HG03571 (cell line): ENCODE measurements at regions not wholly inside any gene's neighbourhood (a gene's known extent, or its start where the extent isn't known, plus 50 kb on each side); places are given as distances from the start of the nearest gene placed in this dataset.

ENCODE experiments used
- ATAC-seq: cut with Tn5 transposase; IDR thresholded peaks from one replicate; pipeline ENCODE4 v1.9.1; 2021; ENCODE audit not compliant: unreplicated experiment

- ATAC-seq: no peak
Measured at GRCh38 chr5:165665735-165666400, 2160.4 kb downstream of the MAT2B start.

DNA sequence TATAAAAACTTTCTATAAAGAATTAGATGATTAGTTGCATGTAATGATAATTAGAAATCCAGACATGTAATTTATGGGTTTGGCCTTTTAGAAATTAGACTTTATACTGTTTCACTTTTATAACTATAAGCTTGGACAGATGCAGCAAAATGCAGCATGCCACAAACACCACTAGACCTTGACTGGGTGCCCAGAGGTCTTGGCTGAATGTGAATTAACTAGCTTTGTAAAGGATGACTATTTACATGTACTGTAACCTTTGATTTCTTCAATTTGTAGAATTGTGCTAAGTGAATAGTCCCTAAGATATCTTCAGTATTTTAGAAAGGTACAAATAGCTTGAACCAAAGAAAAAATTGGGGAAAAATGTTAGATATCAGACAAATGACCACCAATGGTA lies 2168.1 kb downstream of the MAT2B start:
- ATAC-seq: no peak

- no peak for ATAC-seq
Measured at GRCh38 chr5:165695796-165696195, 2190.4 kb downstream of the MAT2B start.

- ATAC-seq: no peak
Measured at GRCh38 chr5:165705960-165706359, 2200.5 kb downstream of the MAT2B start.

DNA sequence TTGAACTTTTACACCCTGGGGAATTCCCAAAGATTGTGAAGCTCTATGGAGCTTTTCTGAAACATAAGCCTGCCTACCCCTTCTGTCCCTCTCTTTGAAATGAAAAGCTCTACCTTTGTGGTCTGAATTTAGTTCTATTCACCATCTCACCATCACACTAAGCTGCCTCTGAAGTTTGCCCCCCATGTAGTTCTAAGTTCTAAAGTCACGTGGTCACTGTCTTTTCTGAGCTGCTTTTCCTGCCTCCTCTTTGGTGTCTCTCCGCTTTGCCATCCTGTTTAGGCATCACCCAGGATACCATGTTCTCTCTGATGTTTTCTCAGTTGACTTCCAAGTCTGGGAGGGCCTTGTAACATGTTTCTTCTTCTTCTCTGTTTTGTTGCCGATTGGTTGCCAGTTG lies 2206.6 kb downstream of the MAT2B start:
- ATAC-seq: no peak

DNA sequence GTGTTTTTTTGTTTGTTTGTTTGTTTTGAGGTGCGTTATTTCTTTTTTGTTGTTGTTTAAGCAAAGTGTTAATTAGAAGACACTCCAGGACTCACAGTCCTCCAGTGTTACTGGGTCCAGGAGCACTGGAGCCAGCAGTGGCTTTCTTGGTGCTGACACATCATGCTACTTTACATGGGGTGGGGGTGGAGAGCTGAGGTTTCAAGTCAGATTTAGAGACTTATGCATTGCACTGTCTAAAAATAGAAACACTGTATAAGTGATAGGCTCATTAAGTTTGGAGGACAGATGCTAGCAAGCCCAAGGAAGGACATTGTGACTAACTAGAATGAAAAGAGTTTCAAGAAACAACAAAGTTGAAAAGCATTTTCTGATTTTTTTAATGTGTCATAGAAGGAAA lies 2209.2 kb downstream of the MAT2B start:
- ATAC-seq: no peak

GRCh38 chr5:165720901-165721300 lies 2215.5 kb downstream of the MAT2B start:
- ATAC-seq: no peak

DNA sequence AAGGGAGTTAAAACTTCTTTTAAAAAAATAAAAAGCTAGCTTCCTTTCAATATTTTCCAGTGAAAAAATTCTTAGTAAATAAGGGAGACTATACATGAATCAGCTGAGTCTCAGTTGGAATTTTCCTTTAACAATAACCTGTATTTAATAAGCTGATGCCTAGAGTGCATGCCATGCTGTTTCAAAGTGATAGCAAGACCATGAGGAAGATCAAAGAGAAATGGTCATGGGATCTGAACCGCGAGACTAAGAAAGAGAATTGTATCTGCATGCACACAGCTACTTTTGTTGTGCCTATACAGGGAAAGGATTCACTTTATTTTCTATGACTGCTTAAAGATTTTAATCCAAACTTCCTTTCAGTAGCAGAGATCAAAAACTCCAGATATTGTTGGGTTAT lies 2217.0 kb downstream of the MAT2B start:
- no peak for ATAC-seq

- no peak for ATAC-seq
Measured at GRCh38 chr5:165723931-165724330, 2218.5 kb downstream of the MAT2B start.

DNA sequence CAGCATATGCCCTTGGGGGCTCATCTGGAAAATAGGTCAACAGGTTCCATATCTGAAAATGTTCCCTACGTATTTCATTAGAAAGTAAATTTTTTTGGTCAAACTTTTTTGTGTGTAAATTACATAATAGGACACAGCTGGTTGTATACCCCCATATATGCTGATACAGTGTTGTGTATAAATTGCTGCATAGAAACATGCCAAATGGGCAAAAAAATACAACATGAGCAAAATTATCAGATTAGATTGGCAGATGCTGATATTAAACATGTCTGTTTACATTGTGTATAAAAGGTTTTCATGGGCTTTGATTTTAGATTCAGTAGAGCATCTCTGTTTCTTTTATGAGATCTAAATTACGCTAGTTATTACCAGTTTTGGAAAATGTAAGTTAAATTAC lies 2223.0 kb downstream of the MAT2B start:
- ATAC-seq: no peak

GRCh38 chr5:165735388-165735787 lies 2230.0 kb downstream of the MAT2B start:
- ATAC-seq: no peak

DNA sequence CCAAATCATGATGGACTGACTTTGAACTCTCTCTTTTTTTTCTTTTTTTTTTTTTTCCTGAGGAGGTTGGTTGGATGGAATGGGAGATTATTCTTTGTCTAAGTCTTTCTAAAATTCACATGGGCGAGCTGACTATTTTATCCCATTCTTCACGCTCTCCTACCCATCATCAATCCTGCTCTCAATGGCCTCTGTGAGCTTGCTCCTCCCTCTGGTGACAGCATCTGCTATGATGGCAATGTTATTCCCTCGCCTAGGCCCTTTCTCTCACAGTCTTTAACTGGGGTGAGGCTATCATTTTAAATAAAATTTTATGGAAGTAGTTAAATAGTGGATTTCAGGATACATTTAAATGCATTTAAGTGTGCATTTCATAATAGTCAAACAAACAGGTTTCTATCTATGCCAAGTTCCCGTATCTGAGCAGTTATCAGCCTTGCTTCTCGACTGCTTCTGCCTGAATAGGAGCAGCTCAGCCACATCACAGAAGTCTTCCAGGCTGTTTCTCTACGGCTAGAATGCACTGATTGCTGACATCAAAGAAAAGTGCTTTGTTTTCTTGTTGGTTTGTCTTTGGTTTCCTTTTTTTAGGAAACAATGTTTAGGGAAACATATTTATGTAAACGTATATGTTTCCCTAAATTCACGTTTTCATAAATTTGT lies 2233.8 kb downstream of the MAT2B start:
- no peak for ATAC-seq

DNA sequence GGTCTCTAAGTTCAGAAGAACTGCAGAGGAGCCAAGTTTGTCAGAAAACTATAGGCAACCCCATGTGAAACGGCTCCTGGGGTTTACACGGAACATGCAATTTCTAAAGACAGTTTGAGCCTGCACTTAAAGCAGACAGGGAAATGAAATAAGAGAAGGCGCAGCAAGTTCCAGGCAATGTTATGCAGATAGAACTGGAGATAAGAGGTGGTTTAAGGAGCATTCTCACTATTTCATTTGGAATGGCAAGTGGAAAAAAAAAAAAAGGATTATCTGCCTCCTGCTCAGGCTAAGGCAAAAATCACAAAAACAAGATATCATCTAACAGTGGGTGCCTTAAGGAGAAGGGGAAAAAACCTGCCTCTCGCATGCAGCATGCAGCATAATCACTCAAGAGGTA lies 2252.4 kb downstream of the MAT2B start:
- no peak for ATAC-seq

GRCh38 chr5:165775111-165775510 lies 2269.7 kb downstream of the MAT2B start:
- no peak for ATAC-seq

DNA sequence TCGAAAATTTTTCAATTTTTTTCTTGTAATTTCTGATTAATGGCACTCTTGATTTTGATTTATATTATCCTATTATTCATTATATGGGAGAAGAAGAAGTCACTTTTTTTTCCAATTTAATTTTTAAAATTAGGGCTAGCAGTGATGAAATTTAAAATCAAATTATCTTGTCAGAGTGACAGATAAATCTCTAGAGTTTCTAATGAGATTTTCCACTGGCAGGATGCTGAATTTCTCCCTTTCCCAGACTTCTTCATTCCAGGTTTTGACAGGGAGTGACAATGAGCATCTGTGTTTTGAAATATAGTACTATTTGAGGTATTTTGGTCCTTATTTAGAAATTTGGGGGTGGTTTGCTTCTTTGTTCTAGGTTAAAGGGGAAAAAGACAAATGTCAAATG lies 2274.1 kb downstream of the MAT2B start:
- ATAC-seq: no peak

DNA sequence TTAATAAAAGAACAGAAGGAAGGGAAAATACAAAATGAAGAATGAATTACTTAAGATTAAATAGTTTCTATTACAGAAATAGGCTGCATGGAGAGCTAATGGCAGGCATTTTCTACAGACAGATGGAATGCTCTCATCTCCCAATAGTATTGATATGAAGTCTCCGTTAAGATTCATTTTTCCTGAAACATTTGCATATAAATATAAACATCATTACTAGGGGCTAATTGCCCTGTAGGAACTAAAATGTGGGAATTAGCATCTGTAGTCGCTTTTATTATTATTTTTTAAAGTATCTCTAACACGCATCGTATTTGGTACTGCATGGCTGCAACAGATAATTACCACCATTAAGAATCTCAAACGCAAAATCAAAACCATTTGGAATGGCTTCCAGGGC lies 2275.5 kb downstream of the MAT2B start:
- ATAC-seq: no peak

- no peak for ATAC-seq
Measured at GRCh38 chr5:165781738-165782137, 2276.3 kb downstream of the MAT2B start.

- no peak for ATAC-seq
Measured at GRCh38 chr5:165783024-165783423, 2277.6 kb downstream of the MAT2B start.

DNA sequence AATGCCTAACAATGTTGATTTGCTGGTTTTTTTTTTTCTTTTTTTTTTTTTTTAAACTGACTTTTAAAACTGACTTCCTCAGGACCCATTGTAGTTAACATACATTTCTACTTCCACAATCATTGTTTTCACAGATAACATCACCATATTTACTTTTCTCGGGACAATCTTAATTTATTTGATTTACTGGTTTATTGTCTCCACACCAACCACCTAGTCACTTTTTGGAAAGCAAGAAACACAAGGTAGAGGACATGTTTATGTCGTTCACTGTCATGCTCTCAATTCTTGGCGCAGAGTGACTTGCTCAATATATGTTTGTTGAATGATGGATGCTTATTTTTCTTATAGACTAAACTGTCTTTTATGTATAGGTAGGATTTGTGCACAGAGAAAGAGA lies 2280.7 kb downstream of the MAT2B start:
- ATAC-seq: no peak

DNA sequence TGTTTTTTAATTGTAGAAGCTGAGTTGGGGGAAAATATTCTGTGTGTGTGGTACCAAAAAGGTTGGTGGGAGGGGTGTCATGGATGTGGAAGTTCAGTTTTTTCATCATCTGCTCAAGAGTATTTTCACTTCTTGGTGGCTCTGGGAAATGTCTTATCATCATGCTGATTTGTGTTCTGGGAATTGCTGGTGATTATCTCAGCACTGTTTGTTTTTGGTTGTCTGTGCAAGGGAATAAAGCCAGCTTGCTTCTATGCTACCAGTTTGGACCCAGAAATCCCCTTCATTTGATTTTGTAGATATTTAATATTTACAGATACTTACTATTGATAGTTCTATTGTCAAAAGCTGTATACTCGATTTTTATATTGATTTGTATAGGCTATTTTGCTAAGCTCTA lies 2289.7 kb downstream of the MAT2B start:
- ATAC-seq: no peak

DNA sequence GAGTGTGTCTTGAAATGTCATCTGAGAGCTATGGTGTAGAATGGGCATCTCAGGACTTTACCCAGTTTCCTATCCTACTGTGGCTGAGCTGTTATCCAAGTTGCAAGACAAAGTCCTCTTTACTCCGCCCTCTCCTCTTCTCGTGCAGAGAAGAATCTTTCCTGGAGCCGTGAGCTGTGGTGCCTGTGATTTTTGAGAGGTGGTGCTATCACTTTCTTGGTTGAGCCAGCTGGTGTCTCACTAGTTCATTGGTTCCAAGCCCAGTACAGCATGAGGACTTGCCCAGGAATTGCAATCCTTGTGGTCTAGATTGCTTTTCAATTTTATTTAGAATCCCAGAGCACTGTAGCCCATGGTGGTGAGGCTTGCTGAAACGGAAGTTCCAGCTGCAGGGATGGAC lies 2300.3 kb downstream of the MAT2B start:
- no peak for ATAC-seq

DNA sequence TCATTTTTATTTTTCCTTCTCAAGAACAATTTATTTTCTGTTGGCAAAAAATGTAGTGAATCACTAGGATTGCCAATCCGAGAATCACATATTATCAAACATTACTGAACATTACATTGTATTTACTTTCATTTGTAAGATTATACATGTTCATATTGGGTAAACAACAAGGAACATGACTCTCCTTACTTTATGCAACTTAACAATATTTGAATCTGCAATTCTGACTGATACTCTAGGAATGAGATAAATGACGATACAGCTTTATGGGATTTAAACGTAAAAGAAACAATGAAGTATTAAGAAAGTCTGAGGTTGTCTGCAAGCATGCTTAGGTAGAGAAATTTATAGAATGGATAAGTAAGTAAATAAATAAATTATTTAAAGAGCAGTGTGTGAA lies 2302.9 kb downstream of the MAT2B start:
- no peak for ATAC-seq

DNA sequence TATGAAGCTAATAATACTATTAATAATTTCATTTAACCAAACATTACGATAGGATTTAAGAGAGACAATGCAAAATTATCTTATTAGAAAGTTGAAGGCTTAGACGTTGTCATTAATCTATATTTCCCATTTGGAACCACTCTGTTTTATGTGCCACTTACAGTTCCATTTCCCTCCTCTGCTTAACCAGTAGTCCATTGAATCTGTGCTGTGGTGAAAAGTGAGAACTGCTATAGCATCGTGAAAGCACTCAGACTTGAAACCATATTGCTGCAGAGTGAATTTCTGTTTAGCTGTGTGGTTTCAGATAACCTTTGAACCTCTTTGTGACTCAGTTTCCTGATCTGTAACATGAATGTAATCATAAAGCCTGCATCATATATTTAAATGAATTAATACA lies 2304.5 kb downstream of the MAT2B start:
- ATAC-seq: no peak
